ENCODE measurements at regions not wholly inside any gene's neighbourhood (a gene's known extent, or its start where the extent isn't known, plus 50 kb on each side); places are given as distances from the start of the nearest gene placed in this dataset.

DNA sequence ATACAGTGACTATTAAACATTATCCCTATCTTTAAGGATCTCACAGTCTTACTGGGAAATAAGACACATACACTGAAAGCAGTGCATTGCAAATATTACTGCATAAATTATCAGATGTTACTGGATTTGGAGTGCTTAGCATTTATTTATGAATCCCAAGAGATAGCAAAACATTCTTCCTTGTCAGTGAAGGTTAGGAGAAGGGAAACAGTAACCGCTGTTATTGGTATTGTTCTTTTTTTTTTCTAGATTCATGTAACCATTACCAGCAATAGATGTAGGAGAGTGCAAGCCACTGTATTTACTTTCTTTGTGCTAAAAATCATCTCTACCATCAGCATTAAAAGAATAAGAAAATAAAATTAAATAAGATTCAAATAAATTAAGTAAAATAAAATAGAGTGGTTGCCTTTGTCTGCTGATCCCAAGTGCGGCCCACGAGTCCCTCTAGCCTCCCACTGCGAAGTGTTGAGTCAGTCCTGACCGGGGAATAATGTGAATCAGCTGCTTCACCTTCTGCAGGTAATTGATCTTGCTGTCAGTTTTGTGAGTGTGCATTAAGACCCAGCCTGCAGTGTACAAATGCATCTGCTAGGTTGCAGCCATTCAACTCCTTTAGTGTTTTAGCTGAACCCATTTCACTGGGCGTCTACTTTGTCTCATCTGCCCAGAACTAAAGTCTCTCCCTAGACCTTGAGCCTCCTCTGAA is 1344.9 kb downstream of the GATA3 start:
- no peak for TF ChIP-seq POLR2A (IDR thresholded peaks at IDR 0.05)
- TF ChIP-seq, protein P1, sequence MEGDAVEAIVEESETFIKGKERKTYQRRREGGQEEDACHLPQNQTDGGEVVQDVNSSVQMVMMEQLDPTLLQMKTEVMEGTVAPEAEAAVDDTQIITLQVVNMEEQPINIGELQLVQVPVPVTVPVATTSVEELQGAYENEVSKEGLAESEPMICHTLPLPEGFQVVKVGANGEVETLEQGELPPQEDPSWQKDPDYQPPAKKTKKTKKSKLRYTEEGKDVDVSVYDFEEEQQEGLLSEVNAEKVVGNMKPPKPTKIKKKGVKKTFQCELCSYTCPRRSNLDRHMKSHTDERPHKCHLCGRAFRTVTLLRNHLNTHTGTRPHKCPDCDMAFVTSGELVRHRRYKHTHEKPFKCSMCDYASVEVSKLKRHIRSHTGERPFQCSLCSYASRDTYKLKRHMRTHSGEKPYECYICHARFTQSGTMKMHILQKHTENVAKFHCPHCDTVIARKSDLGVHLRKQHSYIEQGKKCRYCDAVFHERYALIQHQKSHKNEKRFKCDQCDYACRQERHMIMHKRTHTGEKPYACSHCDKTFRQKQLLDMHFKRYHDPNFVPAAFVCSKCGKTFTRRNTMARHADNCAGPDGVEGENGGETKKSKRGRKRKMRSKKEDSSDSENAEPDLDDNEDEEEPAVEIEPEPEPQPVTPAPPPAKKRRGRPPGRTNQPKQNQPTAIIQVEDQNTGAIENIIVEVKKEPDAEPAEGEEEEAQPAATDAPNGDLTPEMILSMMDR (IDR thresholded peaks at IDR 0.05) = no peak
